IPS-NIHi11 (cell line): ENCODE measurements at regions not wholly inside any gene's neighbourhood (a gene's known extent, or its start where the extent isn't known, plus 50 kb on each side); places are given as distances from the start of the nearest gene placed in this dataset.

Experiments
- DNase-seq: peaks from one replicate; pipeline ENCODE4 v3.0.0; 2012; ENCODE audit warnings: mixed read lengths, low spot score

DNA sequence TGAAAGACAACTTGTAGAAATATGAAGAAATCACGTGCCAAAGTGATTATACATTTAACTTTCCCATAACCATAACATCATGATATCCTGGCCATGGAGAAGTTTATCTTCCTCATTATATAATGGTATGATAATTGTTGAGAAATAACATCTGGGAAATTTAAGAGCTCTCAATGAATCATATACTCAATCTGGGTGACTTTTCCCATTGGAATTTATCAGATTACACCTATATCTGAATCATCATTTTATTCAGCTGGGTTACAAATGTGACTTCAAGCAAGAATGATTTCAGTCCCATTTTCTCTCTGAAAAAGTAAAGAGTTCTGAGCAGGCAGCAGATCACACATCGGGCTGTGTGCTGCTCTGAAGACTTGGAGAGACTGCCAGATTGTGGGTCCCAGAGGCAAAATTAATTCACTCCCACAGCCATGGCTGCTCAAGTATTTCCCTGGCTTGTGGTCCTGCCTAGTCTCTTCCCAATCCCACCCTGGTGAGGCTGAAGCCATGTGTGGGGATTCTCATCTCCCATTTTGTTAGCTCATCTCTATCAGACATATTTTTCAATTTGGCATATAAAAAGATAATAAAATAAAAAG, 278.0 kb downstream of the MRPL39 start:
- no peak for DNase-seq

DNA sequence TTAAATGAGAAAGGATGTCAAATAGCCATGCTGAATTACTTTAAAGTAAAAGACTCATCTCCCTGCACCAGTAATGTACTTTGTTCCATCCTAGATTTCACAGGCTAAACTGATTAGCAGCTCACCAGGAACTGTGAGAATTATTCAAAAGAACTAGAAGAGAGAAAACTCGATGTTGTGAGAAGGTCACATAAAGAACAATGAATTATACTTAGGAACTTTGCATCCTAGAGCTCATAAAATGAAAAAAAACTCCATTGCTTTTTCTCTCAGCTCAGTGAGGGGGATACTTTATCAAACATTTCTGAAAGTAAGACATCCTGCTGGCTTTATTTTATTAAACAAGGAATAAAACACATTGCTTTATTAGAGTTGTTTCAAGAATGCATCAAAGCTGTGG, 278.5 kb downstream of the MRPL39 start:
- no peak for DNase-seq

DNA sequence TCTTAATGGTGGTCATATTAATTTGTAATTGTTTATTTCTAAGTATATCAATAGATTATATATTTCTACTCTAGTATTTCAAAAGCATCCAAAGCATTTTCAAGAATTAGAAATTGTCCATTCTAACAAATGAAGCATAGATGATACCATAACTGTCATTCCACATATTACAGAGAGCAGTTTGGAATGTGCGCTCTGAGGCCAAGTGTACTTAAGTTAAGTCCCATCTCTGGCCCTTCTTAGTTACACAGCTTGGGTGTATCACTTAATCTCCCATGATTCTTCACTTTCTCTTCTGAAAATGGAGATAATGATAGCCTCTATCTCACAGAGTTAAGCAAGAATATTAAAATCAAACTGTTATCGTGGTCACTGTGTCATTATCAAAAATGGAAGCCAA, 281.1 kb downstream of the MRPL39 start:
- no peak for DNase-seq

DNA sequence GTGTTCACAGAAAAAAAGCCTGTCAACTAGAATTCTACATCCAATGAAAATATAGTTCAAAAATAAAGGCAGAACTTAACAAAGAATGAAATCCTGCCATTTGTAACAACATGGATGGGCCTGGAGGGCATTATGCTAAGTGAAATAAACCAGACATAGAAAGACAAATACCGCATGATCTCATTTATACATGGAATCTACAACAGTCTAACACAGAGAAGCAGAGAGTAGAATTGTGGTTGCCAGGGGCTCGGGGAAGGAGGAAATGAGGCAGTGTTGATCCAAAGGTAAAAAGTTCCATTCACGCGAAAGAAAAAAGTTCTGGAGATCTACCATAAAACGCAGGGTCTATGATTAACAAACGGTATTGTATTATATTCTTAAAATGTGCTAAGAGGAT, 282.6 kb downstream of the MRPL39 start:
- no peak for DNase-seq

DNA sequence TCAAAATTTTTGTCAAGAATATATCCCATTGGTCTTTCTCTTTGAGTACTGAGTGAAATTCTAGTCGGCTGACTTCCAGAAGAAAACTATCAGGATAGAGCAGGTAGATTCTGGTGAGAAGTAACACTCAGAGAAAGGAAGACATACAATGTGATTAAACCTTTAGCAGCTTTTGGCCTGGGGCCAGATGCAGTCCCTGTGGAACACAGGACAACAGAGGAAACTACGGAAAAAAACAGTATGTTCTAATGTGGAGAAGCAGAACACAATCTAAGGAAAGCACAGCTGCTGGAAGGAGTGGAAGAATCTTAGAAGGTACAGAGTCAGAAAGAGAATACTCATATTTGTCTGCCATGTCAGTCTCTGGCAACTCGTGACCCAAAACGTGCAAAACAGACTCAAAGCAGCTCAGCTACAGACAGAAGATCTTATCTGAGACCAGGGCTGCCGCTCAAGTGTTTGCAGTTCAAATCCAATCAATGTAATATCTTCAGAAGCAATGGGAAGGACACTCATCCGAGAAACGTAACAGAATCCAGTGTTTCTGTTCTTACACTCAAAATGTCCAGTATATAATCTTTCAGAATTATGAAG, 283.8 kb downstream of the MRPL39 start:
- no peak for DNase-seq

DNA sequence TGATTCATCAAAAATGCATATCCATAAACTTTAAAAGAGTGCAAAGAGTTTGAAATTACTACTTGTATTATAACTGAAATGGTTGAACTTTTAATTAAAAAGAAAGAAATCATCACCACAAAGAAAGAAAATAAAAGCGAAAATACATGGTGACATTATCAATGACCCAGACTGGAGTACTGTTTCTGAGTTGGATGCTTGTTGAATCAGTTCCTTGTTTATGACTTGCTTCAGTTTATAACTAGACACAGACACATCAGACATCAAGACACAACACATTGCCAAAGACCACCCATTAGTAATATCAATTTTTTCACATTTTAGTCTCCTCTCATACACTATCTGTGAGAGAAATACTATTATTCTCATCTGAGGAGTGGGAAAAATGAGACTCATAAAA, 293.0 kb downstream of the MRPL39 start:
- no peak for DNase-seq

DNA sequence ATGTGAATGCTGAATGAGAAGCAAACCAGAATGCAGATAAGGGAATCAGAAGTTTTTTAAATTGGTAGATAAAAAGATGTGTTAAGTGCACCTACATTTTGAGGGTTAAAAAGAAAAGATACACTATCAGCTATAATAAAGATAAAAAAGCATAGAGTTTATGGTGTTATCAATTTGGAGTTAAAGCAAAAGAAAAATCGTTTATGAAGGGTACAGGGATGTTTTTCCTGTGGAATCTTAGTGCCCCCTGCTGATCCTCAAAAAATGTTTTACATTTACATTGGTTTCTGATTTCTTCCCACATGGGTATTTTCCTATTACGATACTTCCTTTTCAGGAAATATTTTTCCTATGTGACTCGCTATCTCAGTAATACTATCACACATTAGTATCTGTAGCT, 293.5 kb downstream of the MRPL39 start:
- no peak for DNase-seq

DNA sequence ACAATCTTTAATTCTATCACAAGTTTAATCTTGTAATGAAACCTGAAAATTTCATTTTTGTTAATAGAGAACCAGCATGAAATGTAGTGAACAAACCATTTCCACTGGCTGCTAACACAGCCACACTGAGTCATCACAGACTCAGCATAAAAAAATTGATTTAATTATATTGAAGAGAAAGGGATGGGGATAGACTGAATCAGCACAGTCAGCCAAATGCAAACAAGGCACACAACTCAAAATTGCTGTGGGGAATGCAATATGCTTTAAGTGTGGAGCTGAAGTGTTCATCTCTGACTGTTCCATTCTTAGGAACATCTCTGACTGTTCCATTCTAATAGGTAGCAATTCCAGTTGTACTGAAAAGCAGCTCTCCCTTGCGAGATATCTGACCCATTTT, 299.8 kb downstream of the MRPL39 start:
- no peak for DNase-seq

DNA sequence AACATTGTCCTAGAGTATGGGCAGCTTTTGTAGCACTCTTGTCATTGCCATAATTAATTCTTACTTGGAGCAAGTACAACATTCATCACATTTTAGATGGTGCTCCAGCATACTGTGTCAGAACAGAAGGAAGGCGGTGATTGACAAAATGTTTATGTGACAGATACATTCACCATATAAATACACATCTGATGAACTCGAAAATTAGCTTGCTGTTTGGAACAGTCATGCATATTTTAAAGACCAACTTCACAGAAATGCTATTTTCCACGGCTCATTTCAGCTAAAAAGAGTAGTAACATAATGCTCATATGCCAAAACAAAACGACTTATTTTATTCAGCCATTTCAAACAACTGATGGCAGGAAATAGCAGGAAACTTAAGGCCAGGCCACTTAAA, 302.7 kb downstream of the MRPL39 start:
- no peak for DNase-seq

DNA sequence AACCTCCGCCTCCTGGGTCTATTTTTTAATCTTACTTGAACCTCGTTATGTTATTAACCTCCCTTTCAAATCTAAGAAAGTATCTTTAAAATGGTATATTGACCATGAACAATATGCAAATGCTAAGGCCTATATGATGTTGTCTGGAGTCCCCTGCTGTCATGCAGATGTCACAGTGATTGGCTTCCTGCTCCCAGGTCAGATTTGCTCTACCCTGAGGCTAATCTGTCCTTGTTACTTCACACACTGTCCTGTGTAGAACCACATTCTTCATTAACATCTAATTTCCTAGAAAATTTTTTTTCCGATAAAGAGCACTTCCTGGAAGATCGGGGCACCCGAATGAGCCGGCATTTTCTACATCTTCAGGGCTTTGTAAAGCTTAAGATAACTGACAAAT, 306.6 kb downstream of the MRPL39 start:
- DNase-seq = no peak

DNA sequence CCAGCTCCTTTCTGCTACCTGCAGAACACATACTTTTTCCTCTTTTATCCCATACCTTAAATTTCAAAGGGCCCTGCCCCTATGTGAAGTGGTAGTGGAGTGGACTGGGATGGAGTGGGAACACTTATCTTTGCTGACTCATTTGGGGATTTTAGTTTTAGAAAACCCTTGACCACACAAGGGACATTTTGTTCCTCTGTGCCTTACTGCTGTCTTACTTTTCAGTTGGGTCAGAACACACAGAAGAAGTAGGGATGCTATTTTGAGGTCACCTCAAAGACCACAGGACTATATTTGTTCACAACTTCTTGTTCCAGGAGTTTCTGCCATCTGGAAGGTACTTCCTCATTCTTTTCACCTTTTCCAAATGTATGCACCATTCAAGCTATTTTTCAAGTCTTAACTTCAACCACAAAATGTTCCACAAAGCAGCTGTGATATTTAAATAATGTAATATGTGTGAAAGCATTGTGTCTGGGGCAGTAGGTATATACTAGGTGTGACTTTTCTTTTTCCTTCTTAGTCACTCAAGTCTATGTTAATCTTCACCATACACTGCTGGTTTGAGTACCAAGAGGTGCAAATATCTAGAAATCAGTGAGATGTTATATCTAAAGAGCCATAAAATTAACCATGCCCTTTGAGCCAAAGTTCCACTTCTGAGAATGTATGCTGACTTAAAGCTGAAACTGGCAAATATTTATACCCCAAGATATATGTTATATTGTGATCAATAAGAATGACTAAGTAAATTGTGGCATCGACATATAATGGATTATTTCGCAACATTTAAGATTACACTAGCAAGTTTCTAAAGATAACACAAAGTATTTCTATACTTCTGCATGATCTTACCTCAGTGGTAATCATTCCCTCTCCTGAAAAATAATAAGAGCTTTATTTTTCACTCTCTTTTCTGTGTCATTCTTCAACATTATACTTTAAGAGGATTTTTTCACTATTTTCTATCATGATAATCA, 308.5 kb downstream of the MRPL39 start:
- no peak for DNase-seq

DNA sequence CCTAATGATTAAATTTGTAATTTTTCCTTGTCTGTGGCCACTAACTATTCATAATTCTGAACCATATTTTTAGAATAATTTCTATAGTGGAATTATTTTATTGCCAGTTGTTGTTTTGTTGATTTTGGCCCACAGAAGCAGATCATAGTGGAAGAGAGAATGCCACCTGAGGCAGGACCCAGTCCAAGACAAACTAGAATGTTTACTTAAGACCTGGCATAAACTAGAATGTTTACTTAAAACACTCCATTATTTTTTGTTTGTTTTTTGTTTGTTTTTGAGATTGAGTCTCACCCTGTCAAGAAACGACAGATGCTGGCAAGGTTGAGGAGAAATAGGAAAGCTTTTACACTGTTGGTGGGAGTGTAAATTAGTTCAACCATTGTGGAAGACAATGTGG, 310.2 kb downstream of the MRPL39 start:
- no peak for DNase-seq

DNA sequence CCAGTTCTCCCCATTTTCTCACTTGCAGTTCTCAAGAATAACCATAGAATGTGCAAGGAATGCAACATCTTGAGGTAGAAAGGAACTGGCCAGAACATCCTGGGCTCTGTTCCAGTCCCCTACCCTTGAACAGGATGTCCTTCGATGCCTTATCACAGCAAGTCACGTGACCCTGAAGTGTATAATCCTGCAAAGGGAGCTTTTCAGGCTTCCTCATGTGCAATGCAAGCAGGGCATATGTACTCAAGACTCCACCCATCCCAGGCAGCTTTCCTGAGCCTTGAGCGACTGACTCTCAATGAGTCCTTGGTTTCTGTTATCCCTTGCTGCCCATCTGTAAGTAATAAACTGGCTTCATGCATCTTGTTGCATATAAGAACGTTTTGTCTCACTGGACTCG, 311.0 kb downstream of the MRPL39 start:
- DNase-seq = no peak

DNA sequence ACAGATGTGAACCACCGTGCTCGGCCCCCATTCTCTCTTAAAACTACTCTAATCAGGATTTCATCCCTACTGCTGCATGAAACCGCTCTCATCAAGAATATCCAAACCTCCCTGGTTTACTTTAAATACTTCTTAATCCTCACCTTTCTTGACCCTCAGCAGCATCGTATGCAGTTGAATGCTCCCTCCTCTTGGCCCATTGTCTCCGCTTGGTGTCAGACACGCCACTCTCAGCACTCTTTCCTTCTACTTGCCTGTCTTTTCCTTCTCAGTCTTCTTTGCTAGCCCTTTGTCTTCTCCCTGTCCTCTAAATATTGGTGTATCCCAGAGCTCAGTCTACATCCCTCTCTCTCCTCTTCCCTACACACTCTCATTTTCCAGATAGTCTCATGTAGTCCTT, 314.9 kb downstream of the MRPL39 start:
- DNase-seq = peak; percentile 17

DNA sequence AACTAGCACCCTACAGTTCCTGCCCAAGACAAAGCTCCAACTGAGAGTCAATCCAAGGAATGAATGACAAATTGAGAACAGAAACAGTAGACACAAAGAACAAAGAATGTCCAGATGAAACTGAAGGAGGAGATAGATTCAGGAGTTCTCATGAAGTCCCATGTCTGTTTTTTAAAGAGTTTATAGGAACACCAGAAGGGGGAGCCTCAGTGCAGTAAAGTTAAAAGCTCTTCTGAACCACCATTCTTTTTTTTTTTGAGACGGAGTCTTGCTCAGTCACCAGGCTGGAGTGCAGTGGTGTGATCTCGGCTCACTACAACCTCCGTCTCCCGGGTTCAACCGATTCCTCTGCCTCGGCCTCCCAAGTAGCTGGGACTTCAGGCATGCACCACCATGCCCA, 323.6 kb downstream of the MRPL39 start:
- DNase-seq = peak; percentile 29

DNA sequence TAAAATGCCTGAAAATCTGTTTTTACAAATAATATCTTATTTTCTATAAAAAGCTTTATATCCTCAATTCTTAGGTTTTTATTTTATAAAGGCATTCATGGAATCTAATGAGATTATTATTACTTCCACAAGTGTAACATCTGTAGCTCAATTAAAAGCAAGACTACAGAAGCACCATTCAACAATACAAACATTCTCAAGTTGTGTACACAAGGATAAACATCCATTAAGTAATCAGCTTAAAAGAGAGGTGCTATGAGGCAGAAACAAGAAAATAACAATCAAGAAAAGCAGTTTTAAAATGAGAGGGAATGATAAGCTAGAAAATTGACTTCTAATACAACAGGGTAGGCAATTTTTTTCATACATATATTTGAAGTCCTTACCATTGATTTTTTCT, 326.1 kb downstream of the MRPL39 start:
- no peak for DNase-seq

DNA sequence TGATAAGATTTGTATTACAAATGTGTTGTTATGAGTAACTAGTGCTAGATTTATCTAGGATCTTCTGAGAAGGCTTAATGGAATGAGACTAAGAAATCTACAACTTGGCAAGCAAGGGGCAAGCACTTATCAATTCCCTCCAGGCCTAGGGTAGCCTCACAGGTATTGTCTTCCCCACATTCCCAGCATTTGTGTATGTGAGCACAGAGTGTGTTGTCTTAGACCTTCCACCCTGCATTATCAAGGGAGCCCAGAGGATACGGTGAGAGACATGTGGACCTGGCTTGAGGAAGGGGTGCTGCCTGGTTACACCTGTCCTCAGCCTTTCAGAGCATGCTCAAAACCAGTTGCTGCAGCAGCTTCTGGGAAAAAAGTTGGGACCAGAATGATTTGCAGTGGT, 327.2 kb downstream of the MRPL39 start:
- no peak for DNase-seq

DNA sequence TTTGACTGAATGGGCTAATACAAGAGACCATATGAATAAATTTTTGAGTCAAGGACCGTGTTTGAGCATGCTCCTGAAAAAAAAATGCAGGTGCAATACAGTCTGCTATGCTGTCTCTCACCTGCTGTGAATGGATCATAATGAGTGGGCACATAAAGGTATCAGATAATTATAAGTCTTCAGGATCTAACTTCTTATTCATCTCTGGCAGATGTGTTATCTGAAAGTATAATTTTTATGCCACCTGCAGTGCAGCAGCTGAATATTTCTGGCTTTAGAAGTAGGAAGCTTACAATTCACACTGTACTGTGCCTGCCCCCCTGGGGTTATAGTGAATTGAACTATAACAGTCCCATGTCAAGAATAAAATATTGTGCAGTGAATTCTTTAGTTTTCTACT, 333.3 kb downstream of the MRPL39 start:
- no peak for DNase-seq

DNA sequence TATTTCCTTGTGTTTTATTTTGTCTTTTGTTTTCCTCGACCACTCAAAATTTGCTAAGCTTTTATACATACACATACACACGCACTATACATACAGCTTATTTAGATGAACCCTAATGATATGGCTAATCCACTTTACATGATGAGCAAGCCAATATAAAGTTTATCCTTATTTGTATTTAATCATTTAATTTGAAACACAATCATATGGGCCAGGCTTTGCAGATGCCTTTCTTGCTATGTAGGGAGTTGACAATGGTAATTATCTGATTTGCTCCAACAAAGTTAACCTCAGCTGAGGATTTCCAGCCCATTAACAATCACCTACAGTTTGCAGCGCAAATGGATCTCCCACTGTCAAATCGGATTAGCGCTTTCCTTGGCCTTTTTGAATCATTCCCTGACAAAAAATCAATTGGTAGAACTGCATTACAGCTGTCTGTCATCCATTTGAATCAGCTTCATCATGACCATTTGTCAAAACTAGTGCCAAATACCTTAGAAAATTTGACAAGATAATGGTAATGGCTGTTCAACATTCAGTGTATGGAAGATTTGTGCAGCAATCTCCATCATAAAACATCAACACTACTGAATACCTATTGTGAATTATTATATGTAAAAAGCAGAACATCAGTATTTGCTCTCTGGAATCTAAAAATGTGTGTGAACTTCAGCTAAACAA, 352.6 kb downstream of the MRPL39 start:
- no peak for DNase-seq

DNA sequence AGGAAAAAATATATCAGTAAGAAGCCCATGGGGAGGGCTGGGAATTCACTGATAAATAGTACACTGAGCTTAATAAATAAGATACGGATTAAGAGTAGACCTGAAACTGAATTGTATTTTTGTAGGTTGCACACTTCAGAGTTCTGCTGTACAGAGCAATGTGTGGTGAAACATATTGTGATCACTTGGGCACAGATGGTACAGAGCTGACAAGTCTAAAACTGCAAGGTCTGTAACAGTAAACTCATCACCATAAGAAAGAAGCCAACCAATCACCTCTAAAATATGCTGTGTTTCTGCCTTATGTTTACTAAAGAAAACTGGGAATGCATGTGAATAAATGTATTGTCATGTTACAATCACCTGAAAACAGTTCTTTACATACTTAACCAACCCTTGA, 360.7 kb downstream of the MRPL39 start:
- DNase-seq = no peak

DNA sequence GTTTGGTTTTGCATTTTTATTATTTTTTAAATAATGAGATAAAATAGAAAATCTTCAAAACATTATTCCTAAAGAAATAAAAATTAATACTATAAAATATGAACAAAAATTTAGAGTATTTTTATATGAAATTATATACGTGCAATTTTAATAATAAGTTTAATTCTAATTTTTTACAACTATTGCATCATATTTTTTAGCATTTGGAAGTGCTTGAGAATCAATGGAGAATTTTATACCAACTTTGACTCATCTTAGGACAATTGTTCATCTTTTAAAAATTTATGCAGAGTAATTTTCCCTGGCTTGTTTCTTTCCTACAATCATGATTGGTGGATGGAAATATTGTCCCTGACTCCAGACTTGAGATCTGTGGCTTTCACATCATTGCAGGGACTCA, 362.5 kb downstream of the MRPL39 start:
- DNase-seq = no peak

DNA sequence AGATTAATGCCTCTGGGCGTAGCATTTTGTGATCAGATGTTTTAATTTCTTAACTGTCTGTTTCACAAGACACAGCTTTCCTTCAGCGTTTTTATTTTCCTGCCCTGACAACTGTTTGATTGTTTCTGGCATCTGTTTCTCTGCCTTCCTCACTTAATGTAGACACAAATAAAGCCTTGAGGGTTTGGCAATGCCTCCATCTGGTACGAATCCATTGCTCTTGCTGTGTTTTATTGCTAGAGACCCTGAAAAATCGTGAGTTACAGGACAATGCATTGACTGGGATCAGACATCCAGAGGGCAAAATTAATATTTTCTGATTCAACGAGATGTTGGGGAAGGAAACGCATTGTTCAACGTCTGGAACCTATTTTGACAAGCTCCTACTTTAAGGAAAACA, 363.5 kb downstream of the MRPL39 start:
- no peak for DNase-seq

DNA sequence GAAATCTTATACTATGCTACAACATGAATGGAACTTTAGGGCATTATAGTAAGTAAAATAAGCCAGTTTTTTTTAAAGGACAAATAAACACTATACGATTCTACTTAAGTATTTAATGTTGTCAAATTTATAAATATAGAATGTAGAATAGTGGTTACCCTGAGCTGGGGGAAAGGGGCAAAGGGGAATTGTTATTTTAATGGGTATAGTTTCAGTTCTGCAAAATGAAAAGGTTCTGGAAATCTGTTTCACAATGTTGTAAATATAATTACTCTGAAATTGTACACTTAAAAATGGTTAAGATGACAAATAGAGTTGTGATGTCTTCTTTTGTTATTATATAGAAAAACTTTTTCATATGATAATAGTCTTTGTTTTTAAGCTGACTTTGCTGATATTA, 366.3 kb downstream of the MRPL39 start:
- DNase-seq = no peak
